ENCODE measurements at regions not wholly inside any gene's neighbourhood (a gene's known extent, or its start where the extent isn't known, plus 50 kb on each side); places are given as distances from the start of the nearest gene placed in this dataset.

DNA sequence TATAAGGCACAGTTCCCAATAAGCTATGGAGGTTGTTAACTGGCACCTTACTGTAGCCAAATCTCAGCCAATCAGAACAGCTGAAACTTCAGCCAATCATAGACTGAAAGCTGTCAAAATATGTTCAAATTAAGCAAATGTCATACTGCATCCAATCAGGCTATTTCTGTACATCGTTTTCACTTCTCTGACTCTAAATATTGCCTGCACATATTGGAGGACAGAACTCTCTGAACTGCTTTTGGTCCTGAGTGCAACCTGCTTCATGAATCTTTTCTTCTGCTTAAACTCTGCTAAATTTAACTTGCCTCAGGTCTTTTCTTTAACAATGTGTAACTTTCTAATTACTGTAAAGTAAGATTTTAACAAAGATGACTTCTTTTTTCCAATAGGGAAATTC is 1198.9 kb upstream of the PCDH7 start:
- in situ Hi-C loops (cut with MboI) = no loop called here
- H2AFZ ChIP-seq = no peak overlapping the region
- TF ChIP-seq EZH2phosphoT487 (IDR thresholded peaks at IDR 0.05; ENCODE audit: insufficient read depth, low read depth) (no peak), EZH2 (IDR thresholded peaks at IDR 0.05; ENCODE audit: insufficient read depth, poor library complexity, severe bottlenecking) (no peak)

GRCh38 chr4:29536745-29537144 is 1183.4 kb upstream of the PCDH7 start:
- no peak for TF ChIP-seq EZH2 (IDR thresholded peaks at IDR 0.05; ENCODE audit: insufficient read depth, poor library complexity, severe bottlenecking)
- TF ChIP-seq EZH2phosphoT487 (IDR thresholded peaks at IDR 0.05; ENCODE audit: insufficient read depth, low read depth) = no peak
- Histone ChIP-seq H2AFZ (no peak overlapping the region), H3K4me1 (ENCODE audit: insufficient read depth) (no peaks in the 10 kb centered on the region), H3F3A (ENCODE audit: insufficient read depth) (no peaks in the 10 kb centered on the region), H3K79me2 (ENCODE audit: insufficient read depth) (no peaks in the 10 kb centered on the region), H3K9me3 (ENCODE audit: low read depth) (peaks cover 7% of the 10 kb centered on the region), H4K20me1 (ENCODE audit: insufficient read depth) (no peaks in the 10 kb centered on the region), H3K27ac (no peak overlapping the region), H3K27me3 (replicated peaks; ENCODE audit: insufficient read depth) (no peaks in the 10 kb centered on the region), H3K4me3 (no peak overlapping the region), H3K36me3 (ENCODE audit: low read depth) (no peaks in the 10 kb centered on the region), H3K9ac (no peak overlapping the region), H3K4me2 (ENCODE audit: unreplicated experiment) (no peak overlapping the region), H3K9me2 (ENCODE audit: insufficient read depth) (no peaks in the 10 kb centered on the region)
- in situ Hi-C loops (cut with MboI) = no loop called here
- no peak for DNase-seq
- WGBS, 2 experiments (ENCODE audit: low coverage in 1 of 2, low lambda C conversion rate in 2 of 2, missing lambda C conversion rate in 2 of 2) = 26 to 39% methylated on average over 3 of the region's 3 CpGs

More for the DNA sequence above, 1198.9 kb upstream of the PCDH7 start:
- H4K20me1 ChIP-seq (ENCODE audit: insufficient read depth) = no peaks in the 10 kb centered on the region
- H3K27me3 ChIP-seq (replicated peaks; ENCODE audit: insufficient read depth) = no peaks in the 10 kb centered on the region
- WGBS, 2 experiments (ENCODE audit: low coverage in 1 of 2, low lambda C conversion rate in 2 of 2, missing lambda C conversion rate in 2 of 2) = 5 to 15% methylated on average over 1 of the region's 1 CpG
- H3K79me2 ChIP-seq (ENCODE audit: insufficient read depth) = no peaks in the 10 kb centered on the region
- H3K36me3 ChIP-seq (ENCODE audit: low read depth) = no peaks in the 10 kb centered on the region
- DNase-seq = no peak
- no peak overlapping the region for H3K27ac ChIP-seq
- H3K4me1 ChIP-seq (ENCODE audit: insufficient read depth) = no peaks in the 10 kb centered on the region
- no peaks in the 10 kb centered on the region for H3K9me3 ChIP-seq (ENCODE audit: low read depth)
- H3K9ac ChIP-seq = no peak overlapping the region
- no peak overlapping the region for H3K4me2 ChIP-seq (ENCODE audit: unreplicated experiment)
- no peaks in the 10 kb centered on the region for H3K9me2 ChIP-seq (ENCODE audit: insufficient read depth)
- no peaks in the 10 kb centered on the region for H3F3A ChIP-seq (ENCODE audit: insufficient read depth)
- no peak overlapping the region for H3K4me3 ChIP-seq

GRCh38 chr4:29538889-29539646 is 1181.1 kb upstream of the PCDH7 start:
- in situ Hi-C loops (cut with MboI) = no loop called here
- DNase-seq = no peak
- WGBS, 2 experiments (ENCODE audit: low coverage in 1 of 2, low lambda C conversion rate in 2 of 2, missing lambda C conversion rate in 2 of 2) = 3 to 5% methylated on average over 4 of the region's 4 CpGs

DNA sequence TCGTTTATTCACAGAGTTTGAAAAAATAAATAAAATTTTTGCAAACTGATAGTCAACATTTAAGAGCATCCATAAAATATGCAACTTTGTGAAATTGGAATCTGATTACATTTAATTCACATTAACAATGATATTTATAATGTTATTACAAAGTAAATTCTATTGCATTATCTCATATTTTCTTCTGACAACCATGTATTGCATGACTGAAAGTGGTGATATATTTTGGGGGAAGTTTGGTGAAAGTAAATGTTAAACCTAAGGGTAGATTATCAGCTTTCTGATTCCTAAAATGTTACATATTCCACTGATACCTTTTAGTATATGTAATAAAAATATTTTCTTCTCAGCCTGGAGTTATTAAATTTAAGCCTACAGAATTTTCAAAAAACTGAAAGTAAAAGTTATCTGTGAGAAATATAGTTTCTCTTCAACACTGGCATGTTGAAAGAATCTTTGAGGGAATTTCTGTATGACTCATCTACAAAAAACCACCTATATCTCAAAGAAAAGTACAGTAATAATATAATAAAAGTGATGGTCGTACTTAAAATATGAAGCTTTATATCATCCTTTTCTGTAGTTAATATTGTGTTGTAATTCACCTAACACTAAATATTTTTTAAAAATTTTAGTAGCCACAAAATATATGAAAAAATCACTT is 1179.6 kb upstream of the PCDH7 start:
- Histone ChIP-seq H4K20me1 (ENCODE audit: insufficient read depth) (no peaks in the 10 kb centered on the region), H3K9ac (no peak overlapping the region), H3K27me3 (replicated peaks; ENCODE audit: insufficient read depth) (no peaks in the 10 kb centered on the region), H3K4me1 (ENCODE audit: insufficient read depth) (no peaks in the 10 kb centered on the region), H3K9me2 (ENCODE audit: insufficient read depth) (no peaks in the 10 kb centered on the region), H3K9me3 (ENCODE audit: low read depth) (no peaks in the 10 kb centered on the region), H3K79me2 (ENCODE audit: insufficient read depth) (no peaks in the 10 kb centered on the region), H3K36me3 (ENCODE audit: low read depth) (no peaks in the 10 kb centered on the region), H3F3A (ENCODE audit: insufficient read depth) (no peaks in the 10 kb centered on the region), H2AFZ (no peak overlapping the region), H3K4me3 (no peak overlapping the region), H3K4me2 (ENCODE audit: unreplicated experiment) (no peak overlapping the region), H3K27ac (no peak overlapping the region)
- TF ChIP-seq EZH2 (IDR thresholded peaks at IDR 0.05; ENCODE audit: insufficient read depth, poor library complexity, severe bottlenecking) (no peak), EZH2phosphoT487 (IDR thresholded peaks at IDR 0.05; ENCODE audit: insufficient read depth, low read depth) (no peak)
- in situ Hi-C loops (cut with MboI) = no loop called here
- 0 to 1% methylated on average over 2 of the region's 2 CpGs for WGBS, 2 experiments (ENCODE audit: low coverage in 1 of 2, low lambda C conversion rate in 2 of 2, missing lambda C conversion rate in 2 of 2)
- no peak for DNase-seq

More at GRCh38 chr4:29538889-29539646, 1181.1 kb upstream of the PCDH7 start:
- H3K36me3 ChIP-seq (ENCODE audit: low read depth) = no peaks in the 10 kb centered on the region
- H3K4me1 ChIP-seq (ENCODE audit: insufficient read depth) = no peaks in the 10 kb centered on the region
- H3K9me2 ChIP-seq (ENCODE audit: insufficient read depth) = no peaks in the 10 kb centered on the region
- no peaks in the 10 kb centered on the region for H3F3A ChIP-seq (ENCODE audit: insufficient read depth)
- no peak overlapping the region for H3K9ac ChIP-seq
- TF ChIP-seq EZH2 (IDR thresholded peaks at IDR 0.05; ENCODE audit: insufficient read depth, poor library complexity, severe bottlenecking) = no peak
- no peak for TF ChIP-seq EZH2phosphoT487 (IDR thresholded peaks at IDR 0.05; ENCODE audit: insufficient read depth, low read depth)
- H2AFZ ChIP-seq = no peak overlapping the region
- no peak overlapping the region for H3K4me3 ChIP-seq
- H3K4me2 ChIP-seq (ENCODE audit: unreplicated experiment) = no peak overlapping the region
- H4K20me1 ChIP-seq (ENCODE audit: insufficient read depth) = no peaks in the 10 kb centered on the region
- H3K27ac ChIP-seq = no peak overlapping the region
- H3K9me3 ChIP-seq (ENCODE audit: low read depth) = peaks cover 3% of the 10 kb centered on the region
- H3K79me2 ChIP-seq (ENCODE audit: insufficient read depth) = no peaks in the 10 kb centered on the region
- no peaks in the 10 kb centered on the region for H3K27me3 ChIP-seq (replicated peaks; ENCODE audit: insufficient read depth)
